HG03439 (cell line): ENCODE measurements at regions not wholly inside any gene's neighbourhood (a gene's known extent, or its start where the extent isn't known, plus 50 kb on each side); places are given as distances from the start of the nearest gene placed in this dataset.

Experiments
- ATAC-seq: cut with Tn5 transposase; IDR thresholded peaks from one replicate; pipeline ENCODE4 v1.9.1; 2021; ENCODE audit warnings: mild to moderate bottlenecking, moderate library complexity; ENCODE audit not compliant: unreplicated experiment

DNA sequence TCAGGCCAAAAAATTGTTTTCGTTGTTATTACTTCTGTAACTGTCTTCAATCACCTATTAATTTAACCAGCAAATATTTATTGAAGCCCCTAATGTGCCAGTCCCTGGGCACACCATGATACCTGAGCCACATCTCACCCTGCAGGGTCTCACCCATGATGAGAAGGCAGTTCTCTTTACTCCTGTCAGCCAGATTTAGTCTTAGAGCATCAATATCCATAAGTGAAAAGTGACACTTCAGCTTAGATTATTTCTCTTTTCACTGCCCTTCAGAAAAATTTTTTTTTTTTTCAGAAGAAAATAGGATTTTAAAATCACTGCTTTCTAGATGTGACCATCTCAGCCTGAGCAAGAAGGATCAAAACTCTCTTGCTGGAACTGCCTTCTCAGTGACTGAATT lies 258.6 kb upstream of the NFE2L3 start:
- ATAC-seq, result no peak

DNA sequence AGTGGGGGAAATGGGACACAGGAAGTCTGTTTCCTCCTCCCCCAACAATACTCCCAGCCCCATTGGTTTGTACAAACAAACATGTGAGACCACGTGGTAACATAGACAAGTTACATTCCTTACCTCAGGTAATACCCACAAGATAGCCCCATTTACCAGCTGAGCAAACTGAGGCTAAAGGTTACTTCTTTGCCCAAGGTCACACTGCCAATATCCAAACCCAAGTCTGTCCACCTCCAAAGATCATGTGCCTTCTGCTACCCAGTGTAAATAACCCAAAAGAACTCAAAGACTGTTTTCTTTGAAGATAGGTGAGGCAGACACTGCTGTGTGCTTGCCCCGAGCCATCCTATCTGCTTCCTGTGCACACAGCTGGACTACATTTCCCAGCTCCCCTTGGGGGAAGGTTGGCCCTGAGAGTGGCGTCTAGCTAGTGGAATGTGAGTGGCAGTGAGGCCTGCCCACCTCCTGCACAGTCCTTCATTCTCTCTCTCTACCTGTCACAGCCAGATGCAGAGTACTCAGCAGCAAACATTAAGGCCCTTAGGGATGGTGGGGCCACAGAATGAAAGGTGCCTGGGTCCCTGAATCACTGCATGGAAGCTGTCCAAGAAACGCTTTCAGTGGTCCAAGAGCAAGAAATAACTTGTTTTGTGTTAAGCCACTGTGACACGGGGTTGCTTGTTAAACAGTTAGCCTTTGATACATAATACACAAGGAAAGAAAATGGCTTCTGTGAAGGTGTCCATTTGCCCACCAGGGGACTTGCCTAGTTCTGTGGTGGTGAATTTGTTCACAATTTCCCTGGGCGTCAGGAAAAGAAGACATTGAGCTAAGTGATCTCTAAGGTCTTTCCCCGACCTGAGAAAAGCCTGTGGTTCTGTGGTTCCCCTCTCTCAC lies 257.7 kb upstream of the NFE2L3 start:
- ATAC-seq, result peak; percentile 74

DNA sequence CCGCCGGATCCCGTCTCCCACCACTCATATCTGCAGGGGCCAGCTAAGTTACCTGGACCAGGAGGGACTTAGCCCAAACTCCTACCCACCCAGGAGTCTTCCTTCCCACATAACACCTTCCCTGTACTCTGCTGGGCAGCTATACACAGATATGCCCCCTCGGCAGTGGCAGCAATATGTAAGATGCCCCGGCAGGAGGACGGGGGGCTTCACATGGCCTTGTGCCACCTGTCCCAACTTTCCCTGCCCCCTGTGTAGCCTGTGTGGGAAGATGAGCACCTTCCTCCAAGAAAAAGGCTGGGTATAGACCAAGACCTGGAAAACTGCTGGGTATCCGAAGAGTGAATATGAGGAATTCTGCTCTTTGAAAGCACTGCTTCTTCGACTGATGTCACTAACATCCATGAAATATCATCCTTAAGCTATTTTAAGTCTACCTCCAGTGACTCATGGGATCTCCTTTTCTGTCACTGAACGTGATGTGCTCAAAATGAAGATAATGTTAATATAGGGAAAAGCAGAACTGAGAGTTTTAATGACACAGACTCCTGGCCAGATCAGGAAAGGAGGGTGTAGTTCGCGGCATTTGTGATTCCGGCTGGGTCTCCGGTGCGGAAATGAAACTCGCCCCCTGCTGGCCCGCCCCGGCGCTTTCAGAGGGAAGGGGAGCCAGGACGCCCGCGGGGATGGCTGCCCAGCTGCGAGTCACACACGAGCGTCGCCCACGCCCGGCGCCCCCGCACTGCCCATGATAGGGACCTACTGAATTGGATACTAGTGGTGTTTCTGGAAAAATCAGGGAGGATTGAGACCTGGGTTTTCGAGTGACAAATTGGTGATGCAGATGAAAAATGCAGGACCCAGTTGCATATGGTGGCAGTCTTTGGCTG lies 256.9 kb upstream of the NFE2L3 start:
- peak; percentile 49 for ATAC-seq

DNA sequence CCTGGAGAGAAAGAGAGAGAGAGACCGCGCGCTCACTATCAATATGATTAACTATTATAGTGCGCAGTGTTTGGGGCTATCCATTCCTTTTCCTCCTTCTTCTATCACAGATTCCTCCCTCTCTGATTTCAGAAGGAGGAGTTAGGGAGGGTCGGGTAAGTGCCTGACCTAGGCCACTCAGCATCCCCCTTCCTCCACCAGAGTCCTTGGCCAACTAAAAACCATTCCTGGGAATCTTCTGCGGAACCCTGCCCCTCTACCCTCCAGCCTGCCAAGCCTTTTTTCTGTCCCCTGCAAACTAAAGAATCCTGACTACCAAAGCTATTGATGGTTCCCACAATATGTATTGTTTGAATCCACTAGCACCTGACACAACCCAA lies 256.2 kb upstream of the NFE2L3 start:
- no peak for ATAC-seq

DNA sequence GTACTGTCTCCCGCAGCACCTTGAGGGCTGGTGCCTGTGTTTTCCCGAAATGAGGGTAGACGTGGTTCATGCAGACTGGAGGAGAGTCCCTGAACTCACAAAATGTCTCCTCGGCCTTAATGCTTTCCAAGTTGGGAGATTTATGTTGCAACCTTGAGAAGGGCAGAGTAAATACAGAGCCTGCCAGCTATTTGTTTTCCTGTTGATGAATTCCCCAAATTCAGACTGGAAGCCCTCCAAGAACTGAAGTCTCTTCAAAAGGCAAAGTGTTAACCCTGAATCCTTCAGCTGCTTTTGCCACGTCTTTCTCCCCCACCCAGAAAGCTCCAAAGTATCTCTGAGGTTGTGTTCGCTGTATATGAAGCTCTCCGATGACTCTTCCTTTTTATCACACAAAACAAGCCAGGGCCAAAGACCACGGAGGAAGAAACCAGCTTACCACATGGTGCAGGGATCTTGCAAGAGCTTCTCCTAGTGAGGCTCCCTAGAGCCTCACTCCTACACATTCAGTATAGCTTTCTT lies 254.7 kb upstream of the NFE2L3 start:
- ATAC-seq, result no peak

DNA sequence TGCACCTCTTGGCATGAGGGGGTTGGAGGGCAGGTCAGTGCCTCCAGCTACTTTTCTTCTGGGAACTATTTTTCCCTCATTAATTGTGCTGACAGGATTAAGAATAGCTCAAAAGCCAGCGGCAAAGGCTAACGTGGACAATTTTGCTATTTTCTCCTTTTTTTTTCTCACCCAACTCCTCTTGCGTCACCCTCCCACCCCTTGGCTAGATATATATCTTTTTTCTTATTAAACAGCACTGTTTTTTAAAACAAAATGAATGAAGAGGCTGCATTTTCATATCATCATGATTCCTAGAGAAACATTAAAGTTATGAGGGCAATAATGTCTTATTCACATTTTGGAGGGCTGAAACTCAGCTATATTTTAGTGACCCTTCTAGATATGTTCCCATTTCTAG lies 251.8 kb upstream of the NFE2L3 start:
- no peak for ATAC-seq

DNA sequence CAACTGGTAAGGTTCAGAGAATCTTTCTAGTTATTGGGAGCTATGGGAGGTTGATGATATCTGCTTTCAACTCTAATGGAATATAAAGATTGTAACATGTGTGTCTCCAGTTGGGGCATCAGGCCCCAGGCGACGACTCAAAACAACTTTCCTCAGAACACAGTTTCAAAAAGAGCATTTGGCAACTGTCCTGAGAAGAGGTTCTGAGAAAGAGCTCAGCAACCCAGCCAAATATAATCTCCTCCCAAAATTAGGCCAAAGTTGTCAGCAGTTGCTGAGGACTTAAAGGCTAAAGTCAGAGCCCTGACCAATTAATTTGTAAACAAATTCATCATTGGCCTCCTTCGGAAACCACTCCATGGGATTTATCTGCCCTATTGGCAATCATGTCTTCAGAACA lies 251.1 kb upstream of the NFE2L3 start:
- ATAC-seq, result no peak

DNA sequence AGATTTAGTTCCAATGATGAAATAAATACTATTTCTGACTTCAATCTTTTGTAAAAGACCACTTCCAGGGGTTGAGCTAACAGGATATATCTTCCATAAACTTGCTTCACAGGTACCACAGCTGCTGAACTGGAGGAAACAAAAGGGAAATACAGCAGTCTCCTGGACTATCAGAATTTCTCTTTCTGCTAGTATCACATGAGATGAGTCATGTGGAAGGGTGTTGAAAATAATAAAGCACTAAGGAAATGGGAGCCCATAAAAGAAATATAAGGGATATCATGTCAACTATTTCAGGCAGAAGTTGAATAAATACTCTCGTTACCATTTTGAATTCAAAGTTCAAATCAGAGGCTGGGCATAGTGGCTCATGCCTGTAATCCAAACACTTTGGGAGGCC lies 250.3 kb upstream of the NFE2L3 start:
- no peak for ATAC-seq

DNA sequence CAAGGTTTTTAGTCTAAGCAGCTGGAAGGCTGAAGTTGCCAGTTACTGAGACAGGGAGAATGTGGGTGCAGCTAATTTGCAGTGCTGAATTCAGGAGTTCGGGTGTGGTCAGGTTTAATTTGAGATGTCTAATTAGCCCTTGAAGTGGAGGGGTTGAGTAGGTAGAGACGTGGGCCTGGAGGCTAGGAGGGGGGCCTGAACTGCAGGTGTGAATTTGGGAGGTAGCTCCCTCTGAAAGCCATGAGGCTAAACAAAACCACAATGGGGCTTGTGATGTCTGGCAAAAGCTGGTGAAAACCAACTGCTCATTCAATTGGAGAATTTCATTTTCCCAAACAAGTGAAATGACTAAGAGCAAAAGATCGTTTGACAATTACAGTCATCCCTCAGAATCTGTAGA lies 246.0 kb upstream of the NFE2L3 start:
- ATAC-seq, result no peak

DNA sequence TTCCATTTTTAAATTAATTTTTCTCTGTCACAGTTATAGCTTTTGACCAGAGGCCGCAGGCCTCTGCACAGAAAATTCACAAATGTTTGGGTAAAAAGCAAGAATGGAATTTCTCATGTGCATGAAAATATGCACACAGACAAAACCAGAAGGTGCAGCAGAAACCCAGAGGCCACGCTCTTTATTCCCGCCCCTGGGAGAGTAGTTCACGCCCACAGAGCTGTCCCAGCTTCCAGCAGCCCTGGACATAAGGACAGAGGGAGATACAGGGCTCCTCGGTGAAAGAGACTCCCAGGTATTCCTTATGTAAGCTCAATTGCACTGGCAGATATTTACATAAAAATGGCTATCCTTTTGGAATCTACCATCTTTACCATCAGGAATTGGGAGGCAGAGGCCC lies 245.2 kb upstream of the NFE2L3 start:
- no peak for ATAC-seq

DNA sequence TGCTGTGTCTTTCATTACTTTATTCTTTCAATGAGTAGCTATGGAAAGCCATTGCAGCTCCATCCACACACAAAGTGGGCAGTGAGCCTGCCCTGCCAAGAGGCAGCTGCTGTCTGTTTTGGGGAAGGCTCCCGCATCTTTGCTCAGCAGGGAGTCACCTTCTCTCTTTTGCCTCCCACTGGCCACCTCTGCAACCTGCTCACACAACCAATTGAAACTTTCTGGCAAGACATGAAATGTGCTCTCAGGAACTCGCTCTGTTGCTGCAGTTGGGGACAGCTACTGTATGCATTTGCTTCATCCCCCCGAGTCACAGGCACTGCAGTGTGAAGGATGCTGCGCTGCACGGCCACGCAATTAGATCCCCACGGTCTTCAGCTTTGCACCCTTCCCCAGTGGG lies 244.8 kb upstream of the NFE2L3 start:
- no peak for ATAC-seq

DNA sequence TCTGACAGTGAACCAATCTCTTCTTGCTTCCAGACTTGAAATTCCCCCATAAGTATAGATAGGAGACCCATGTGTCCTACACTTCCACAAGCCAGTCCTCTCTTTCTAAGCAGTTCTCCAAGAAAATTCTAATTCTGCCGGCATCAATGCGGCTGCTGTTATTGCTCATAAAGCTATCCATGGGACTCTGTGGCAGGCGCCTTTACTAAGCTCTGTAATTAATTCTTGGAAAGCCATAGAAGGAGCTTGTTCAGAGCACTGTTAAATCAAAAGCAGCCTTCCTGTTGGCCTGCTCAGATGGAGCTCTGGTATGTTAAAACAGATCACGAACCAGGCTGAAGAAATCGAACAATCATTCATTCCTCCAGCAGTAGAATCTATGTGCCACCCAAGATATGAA lies 244.3 kb upstream of the NFE2L3 start:
- ATAC-seq, result no peak

DNA sequence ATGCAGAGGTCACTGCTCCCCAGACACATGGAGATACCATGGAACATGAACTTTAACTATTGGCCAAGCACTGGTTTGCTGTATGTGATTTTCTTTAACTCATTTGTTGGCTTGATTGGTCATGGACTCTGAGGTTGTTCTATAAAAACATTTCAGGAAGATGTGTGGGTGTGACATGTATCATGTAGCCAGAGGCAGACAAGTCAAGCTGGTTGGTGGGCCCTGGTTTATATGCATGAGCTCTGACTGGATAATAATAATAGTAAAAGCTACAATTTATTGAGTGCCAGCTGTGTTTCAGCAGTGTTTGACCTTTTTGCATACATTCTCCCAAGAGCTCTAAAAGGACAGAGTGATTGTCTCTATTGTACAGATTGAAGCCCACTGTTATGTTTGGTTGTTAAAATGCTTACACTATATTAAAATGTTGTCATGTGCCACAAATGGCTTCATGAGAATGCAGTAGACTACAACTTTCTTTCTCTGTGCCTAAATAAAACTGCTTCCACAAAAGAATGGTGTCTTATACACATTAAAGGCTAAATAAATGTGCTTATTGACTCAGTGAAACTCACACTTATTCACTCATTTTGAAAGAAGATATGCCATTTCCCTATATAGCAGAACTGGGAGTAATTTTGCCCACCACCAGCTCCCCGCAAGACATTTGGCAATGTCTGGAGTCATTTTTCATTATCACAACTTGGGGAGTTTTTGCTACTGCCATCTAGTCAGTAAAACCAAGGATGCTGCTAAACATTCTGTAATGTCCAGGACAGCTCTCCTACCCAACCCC lies 243.6 kb upstream of the NFE2L3 start:
- no peak for ATAC-seq

DNA sequence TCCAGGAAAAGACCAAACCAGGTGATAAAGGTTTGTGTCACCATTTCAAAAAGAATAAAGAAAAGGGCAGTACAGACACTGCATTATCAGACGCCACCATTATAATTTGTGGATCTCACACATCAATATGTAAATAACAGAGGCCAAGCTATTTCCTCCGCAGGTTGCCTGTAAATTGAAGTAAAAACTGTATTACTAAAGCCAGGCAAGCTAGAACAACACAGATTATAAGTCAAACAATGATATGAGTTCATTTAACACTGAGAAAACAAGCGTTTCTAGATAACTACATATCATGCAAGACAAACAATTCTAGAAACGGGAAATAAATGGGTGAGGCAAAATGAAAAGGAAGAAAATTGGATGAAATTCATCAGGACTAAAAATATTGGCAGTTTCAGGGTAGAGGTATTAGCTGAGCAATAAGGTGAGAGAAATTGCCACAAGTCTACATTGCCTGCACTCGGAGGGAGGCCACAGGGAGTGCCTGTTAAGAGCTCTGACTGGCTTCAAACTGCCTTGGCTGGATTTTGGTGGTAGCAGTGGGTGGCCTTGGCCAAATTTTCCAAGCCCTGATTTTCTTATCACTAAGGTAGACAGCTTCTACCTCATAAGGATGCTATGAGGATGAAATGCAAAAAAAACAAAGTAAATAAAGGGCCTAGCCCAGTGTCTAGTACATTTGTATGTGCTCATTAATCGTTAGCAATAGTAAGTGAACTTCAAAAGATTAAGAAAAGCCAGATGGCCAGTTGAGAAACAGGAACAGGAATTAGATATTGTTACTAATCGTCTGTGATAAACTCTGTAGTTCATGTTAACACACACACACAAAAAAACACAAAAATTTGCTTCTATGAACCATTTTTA lies 240.0 kb upstream of the NFE2L3 start:
- ATAC-seq, result no peak

DNA sequence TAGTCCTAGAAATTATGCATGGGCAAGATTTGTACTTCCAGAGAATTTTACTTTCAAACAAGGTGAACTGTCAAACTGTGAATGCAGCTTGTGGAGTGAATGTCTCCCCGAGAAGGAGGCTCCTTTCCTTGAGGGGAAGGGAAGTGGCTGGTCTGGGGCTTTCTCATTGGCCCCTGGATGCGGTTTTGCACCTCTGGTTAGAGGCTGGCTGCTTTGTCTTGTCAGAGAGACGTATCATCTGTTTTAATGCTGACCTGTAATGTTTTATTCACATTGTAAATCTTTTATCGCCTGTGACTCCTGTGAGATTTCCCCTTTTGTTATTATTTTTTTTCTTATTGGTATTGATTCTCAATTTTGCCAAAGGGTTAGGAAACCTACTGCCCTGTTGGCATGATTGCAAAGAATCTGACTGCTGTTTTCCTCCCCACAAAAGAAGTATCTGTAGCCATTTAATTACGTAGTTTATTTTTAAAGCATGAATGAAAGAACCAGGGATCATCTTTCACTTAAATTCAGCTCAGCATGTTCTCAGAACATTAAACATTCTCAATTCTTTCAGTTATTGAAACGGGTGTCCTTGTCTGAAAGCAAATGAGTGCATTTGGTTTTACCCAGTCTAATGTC lies 238.3 kb upstream of the NFE2L3 start:
- no peak for ATAC-seq

DNA sequence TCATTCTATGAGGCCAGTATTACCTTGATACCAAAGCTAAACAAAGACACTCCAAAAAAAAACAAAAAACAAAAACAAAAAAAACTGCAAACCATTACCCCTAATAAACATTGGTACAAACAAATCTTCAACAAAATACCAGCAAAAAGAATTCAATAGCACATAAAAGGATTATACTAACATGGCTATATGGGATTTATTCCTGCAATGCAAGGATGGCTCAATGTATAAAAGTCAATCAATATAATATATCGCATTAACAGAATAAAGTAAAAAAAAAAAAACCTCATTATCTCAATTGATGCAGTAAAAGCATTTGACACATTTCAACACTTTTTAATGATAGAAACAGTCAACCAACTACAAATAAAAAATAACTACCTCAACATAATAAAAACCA lies 233.3 kb upstream of the NFE2L3 start:
- no peak for ATAC-seq

DNA sequence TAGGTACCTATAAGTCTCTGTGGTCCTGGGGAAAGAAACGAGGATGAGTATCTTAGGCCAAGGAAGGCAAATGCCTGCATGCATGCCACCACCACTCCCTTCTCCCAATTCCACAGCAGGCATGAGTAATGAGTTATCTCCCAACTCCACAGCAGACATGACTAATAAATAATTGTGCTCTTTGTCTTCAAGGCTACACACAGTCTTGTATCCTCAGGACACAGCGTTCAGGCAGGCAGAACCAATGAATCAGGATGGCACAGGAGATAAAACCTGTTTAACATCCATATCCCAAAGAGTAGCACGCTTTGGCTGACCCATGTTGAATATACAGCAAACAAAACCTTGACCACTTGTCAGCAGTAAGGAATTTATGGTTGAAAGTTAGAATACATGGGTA lies 229.7 kb upstream of the NFE2L3 start:
- ATAC-seq, result no peak

DNA sequence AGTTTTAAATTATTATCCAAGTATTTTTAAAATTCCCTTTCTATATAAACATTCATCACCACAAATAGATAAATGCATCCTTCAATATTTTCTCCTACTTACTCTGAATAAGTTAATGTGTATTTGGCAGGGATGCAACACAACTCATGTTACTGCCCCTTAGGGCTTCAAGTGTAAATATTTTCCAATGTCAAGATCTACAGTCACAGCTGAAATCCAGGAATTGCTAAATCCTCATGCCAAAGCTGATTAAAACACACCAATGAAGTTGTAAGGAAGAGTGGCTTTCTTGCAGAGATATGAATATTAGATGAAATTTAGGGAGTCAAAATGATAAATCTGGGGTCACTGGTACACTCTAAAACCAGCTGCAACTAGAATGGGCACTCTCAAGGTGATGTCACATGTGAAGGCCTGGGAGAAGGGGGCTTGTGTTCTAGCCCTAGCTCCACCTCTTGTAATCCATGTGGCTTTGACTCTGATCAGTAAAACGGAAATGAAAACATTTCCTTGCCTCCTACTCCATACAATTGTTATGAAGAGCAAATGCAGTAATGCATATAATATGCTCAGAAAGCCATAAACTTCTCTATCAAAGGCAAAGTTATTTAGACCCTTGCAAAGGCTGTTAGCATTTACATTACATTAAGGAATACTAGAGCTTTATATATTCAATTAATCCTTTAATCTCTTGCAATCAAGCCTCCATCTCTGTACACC lies 228.1 kb upstream of the NFE2L3 start:
- ATAC-seq, result no peak

DNA sequence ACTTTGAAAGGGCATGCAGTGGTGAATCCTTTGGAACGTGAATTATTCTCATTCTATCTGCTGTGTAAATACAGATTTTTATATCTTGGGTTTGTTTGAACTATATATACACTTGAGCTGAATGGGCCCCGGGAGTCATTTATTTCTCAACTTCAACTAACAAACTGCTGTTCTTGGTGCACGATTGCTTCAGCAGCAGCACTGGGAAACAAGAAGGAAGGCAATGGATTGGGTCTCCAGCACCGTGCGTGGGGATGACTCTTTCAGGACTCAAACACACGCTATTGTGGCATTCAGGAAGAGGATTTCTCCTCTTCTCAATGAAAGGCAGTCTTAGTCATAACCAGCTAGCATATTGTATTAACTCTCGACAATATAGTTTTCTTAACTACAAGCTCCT lies 226.0 kb upstream of the NFE2L3 start:
- ATAC-seq, result no peak
